ENCODE measurements at regions not wholly inside any gene's neighbourhood (a gene's known extent, or its start where the extent isn't known, plus 50 kb on each side); places are given as distances from the start of the nearest gene placed in this dataset.

DNA sequence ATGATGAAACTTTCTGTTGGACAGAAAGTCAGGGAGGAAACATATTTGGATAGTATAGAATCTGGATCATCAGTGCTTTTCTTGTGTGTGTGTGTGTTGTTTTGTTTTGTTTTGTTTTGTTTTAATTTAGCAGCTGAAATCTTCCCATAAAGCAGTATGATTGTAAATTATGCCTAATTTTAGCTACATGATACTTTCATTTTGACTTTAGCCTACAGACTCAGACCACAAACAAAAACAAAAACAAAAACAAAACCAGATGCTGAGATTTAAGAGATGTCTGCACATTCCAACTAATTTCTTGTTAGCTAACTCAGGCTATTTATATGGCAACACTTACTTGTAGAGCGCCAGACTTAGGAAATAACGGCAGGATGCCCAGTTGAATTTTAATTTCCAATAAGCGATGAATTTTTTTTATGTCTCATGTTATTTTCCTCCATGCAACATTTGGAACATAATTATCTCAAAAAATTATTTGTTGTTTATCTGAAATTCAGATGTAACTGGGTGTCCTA is 119.5 kb upstream of the TRPC7 start:
- TF ChIP-seq CTCF (IDR thresholded peaks at IDR 0.05) (no peak), EP300 (IDR thresholded peaks at IDR 0.05) (no peak), POLR2A (IDR thresholded peaks at IDR 0.05; ENCODE audit: low read length) (no peak), HDAC2 (IDR thresholded peaks at IDR 0.05) (no peak), HMGXB4 (CRISPR knock-in tag; IDR thresholded peaks at IDR 0.05; ENCODE audit: borderline replicate concordance) (no peak), NR3C1 (IDR thresholded peaks at IDR 0.05) (no peak), CHD4 (IDR thresholded peaks at IDR 0.05; ENCODE audit: borderline replicate concordance) (no peak), MAX (IDR thresholded peaks at IDR 0.05) (no peak), CBX8 (IDR thresholded peaks at IDR 0.05) (no peak), EHMT2 (IDR thresholded peaks at IDR 0.05; ENCODE audit: low read depth) (no peak), SMC3 (IDR thresholded peaks at IDR 0.05) (no peak)
- TF ChIP-seq, protein P1, sequence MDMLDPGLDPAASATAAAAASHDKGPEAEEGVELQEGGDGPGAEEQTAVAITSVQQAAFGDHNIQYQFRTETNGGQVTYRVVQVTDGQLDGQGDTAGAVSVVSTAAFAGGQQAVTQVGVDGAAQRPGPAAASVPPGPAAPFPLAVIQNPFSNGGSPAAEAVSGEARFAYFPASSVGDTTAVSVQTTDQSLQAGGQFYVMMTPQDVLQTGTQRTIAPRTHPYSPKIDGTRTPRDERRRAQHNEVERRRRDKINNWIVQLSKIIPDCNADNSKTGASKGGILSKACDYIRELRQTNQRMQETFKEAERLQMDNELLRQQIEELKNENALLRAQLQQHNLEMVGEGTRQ (IDR thresholded peaks at IDR 0.05), result no peak

Data from A549 (cell line).